HL-60/S4 (cell line): ENCODE measurements at regions not wholly inside any gene's neighbourhood (a gene's known extent, or its start where the extent isn't known, plus 50 kb on each side); places are given as distances from the start of the nearest gene placed in this dataset.
"Not testable (repeated sequence)": the region's sequence is repeated elsewhere in the genome, so short reads cannot be mapped to it uniquely, and the experiment has no call there.

ENCODE experiments used
- in situ Hi-C: fragments of 300-500 bp; cut with MboI; formaldehyde crosslinking; loops from 2 replicates; pipeline ENCODE4 v1.14.3; 2022; ENCODE audit warnings: low sequenced_read_pairs

DNA sequence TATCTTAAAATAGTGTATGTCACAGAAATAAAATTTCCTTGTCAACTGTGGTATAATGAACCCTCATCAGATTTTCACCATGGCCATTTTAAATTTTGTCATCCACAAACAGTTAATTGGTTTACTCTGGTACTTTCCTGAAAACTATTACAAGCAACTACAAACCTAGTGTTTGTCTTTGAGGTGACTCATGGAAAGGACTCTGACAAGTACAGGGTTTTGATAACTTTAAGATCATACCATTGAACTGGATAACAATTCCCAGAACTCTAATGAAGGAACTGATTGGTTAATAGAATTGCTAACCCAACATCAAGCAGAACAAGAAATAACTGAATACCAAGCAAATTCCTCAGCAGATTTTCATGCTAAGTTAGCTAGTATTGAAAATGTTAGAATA is 237.7 kb upstream of the IPO5 start:
- in situ Hi-C loops, result no loop called here

DNA sequence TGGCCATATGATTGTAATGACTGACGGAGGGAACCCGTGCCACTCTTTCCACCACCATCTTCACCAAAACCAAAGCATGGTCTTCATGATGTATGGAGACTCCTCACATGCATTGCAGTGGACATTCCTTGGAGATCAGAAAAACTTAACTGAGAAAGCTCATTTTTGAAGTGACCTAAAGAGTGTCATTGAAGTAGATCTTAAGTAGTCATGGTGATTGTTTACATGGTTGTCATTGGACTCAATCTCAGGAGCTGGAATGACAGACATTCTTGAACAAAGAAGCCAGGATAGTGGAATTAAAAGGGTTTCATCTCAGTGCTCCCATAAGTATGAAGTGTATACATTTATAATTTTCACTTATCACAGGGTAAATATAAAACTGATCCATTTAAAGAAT is 236.7 kb upstream of the IPO5 start:
- in situ Hi-C loops, result no loop called here

DNA sequence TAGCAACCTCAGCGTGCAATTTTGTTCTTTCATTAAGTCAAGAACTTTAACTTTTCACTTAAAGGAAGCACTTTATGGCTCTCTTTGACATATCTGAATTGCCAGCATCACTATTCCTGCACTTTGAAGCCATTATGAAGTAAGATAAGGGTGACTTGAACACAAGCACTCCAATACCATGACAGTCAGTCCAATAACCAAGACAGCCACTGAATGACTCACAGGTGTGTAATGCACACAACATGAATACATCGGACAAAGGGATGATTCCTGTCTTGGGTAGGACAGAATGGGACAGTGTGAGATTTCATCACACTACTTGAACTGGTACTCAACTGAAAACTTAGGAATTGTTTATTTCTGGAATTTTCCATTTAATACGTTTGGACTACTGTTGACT is 233.7 kb upstream of the IPO5 start:
- in situ Hi-C loops, result no loop called here

DNA sequence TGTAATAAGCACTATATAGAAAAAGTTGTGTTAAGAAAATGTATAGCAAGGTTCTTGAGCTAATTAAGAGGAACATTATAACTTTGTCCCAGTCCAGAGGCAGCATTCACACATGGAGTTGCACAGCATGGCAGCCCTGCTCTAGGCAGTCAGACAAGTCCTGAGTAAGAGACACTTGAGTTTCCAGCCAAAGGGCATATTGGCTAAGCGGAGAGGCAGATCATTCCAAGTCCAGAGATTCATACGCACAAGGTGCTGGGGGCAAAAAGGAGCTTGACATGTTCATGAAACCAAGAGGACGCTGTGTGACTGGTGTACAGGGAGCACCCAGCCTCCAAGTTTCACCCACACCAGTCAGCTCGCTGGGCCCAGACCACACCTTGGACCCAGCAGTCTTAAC is 232.6 kb upstream of the IPO5 start:
- in situ Hi-C loops, result no loop called here

DNA sequence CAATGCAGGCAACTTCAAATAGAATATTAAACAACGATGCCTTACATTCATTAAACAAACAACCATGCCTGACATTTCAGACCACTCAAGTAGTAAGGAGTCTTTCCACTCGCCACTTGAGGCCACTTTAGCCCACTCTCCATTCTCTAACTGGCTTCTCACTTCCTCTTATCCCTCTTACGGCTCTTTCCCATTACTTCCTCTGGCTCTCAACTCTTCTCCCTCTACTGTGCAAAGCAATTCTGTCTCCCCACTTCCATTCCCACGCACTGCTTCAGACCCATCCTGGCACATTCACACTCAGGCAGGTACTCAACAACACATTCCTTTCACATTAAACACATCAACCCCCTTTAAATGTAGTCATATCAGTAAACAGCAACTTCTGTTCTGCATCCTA is 229.8 kb upstream of the IPO5 start:
- in situ Hi-C loops, result no loop called here

DNA sequence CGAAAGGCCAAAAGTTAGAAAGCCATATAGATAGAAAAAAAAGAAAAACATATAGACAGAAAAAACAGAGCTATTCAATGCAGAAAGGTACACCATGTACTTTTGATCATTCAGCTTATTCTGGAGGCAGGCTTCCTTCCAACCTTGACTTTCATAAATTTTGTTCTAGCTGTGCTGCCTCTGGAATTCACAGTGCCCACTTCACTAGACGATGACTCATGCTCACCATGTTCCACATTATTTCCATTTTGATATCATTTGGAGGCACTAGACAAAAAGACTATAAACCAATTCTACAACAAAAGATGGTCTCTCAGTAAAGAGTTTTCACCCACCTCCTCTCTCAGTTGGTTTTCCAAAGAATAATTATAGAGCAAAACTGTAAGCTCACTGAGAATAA is 229.0 kb upstream of the IPO5 start:
- in situ Hi-C loops, result no loop called here

DNA sequence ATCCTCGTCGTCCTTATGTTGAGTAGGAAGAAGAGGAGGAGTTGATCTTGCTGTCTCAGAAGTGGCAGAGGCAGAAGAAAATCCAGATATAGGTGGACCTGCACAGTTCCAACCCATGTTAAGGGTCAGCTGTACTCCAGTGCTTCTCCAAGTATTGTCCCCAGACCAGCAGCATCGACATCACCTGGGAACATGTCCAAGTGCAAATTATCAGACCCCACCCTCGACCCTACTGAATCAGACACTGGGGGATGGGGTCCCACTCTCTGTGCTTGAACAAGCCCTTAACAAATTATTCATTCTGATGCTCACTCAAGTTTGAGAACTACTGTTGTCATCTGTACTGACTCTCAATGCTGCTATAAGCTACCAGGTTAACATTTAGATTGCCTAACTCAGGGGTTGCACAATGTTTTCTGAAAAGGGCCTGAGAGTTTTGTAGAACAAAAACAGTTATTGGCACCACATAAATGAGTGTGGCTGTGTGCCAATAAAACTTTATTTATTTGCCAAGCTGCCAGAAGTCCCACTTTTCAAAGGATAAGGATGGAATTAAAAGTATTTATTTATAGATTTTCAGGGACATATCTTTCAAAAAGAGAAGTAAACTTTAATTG is 226.7 kb upstream of the IPO5 start:
- in situ Hi-C loops, result no loop called here

DNA sequence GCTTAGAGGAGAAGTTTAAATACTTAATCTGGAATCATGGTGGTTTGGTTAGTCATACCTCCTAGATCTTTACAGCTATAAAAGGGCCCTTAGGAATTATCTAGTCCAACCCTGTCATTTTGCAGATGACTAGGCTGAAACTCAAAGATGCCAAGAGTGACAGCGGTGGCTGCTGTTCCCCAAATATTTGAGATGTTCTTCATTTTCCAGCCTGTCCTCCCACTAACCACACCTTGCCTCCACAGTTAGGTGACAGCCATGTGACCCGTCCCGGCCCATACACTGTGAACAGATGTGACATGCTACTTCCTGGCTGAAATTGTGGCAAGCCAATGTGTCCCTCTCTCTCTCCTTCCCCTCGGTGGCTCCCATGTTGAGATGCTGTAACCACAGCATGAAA is 225.5 kb upstream of the IPO5 start:
- in situ Hi-C loops, result no loop called here

DNA sequence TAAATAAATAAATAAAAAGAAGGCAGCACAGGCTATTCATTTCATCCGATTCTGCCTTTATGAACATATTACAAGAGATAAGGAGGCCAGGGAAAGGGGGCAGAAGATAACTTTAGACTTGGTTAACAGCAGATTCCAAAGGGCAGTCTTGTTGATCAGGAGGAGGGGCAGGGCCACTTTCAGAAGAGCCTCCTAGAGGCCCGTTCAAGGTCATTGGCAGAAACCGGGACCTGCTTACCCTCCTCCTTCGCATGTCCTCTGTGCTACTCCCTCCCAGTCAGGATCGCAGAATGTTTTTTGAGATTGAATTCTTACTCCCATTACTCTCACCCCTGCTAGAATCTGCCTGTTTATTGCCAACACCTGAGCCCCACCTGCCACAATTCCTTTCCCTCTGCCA is 217.0 kb upstream of the IPO5 start:
- in situ Hi-C loops, result no loop called here

DNA sequence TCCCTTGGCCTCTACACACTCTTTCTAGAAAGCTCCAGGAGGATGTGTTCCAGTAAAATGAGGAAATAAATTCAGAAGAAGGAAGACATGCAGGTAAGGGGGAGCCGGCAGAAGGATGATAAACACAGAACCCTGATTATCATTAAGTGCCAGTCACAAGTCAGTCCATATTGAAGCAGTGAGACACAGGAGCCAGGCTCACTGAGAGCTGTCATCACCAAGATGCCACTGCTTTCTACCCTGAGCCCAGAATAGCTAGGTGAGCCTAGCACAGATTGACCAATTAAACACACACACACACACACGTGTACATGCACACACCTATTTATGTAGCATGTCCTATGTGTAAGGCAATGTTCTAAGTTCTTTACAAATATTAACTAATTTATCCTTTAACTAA is 211.4 kb upstream of the IPO5 start:
- in situ Hi-C loops, result no loop called here

DNA sequence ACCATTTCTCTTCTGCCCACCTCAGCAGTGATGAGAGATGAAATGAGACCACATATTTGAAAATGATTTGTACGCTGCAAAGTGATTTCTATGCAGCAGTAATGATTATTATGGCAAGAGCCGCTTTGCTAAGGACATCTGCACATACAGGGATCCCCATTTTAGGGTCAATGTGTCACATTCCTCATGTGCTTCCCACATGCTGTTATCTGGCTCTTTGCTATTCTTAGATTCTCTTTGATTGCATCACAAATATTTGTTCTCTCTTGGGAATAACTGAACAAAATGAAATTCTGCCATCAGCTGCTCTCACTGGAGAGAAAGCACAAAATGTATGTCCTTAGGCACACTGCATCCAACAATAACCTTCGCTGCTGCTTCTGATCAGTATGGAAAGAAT is 209.5 kb upstream of the IPO5 start:
- in situ Hi-C loops, result no loop called here

DNA sequence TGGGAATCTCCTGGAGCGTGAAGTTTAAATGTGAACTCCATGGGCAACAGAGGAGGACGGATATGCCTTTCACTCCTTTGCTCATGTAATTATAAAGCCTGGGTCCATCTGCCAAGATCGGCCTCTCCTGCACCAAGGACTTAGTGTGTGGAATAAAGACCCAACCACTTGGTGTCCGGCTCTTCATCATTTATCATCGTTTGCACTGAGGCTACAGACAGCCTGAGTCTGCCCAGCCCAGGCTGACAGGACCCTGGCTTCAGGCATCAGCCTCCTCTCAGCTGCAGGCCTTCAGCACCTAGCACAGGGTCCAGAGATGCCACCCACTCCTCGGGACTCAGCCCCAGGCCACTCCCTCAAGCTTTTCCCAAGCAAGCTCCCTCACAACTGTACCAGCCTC is 206.8 kb upstream of the IPO5 start:
- in situ Hi-C loops, result no loop called here

DNA sequence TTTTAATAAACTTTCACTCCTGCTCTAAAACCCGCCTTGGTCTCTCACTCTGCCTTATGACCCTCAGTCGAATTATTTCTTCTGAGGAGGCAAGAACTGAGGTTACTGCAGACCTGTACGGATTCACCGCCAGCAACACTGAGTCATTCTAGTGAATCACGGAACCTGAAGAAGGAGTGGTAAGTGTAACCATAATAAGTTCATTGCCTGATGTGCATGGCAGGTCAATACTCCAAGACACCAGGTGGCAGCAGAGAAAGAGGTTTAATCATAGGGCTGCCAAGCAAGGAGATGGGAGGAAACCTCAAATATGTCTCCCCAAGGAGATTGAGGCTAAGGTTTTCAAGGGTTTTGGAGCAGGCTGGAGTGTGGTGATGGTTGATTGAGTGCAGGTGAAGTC is 204.3 kb upstream of the IPO5 start:
- in situ Hi-C loops, result no loop called here

DNA sequence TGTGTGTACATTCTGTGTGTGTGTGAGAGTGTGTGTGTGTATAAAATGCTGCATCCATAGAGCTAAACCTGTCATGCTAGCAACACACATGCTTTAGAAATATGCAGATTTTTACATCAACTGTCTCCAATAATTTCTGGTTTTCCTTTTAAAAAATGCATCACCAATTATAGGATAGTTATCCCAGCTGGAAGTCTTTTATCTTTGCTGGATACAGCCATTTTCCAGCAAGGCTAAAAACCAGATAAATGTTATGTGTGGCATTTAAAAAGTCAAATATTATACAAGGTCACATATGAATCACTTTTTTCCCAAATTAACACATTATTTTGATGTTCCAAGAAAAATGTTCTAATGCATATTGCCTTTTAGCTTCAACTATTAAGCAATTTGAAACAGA is 202.0 kb upstream of the IPO5 start:
- in situ Hi-C loops, result no loop called here

DNA sequence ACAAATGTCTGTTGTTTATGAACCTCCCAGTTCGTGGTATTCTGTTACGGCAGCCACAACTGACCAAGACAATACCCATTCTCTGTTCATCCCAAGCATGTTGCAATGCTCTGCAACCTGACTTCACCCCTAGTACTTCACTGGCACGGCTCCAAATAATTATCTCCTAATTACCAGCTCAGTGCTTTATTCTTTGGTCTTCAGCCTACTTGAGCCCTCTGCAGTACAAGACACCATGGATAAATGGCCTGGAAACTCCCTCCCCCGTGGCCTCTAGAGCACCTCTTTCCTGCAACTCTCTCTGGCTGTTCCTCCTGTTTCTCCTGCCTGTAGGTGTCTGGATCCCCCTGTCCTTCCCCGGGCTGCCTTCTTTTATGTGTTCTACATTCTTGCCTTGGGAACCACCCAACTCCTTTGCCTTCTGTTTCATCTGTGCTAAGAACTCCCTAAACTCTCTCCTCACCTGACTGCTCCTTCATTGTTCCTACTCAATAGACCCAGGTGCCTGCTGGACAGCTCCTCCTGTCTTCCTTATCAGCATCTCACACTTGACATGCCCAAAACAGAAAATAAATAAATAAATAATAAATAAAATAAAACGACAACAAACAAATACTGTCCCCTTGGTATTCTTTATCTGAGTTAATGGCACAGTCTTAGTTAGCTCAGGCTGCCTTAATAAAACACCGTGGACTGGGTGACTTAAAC is 200.4 kb upstream of the IPO5 start:
- in situ Hi-C loops, result no loop called here

DNA sequence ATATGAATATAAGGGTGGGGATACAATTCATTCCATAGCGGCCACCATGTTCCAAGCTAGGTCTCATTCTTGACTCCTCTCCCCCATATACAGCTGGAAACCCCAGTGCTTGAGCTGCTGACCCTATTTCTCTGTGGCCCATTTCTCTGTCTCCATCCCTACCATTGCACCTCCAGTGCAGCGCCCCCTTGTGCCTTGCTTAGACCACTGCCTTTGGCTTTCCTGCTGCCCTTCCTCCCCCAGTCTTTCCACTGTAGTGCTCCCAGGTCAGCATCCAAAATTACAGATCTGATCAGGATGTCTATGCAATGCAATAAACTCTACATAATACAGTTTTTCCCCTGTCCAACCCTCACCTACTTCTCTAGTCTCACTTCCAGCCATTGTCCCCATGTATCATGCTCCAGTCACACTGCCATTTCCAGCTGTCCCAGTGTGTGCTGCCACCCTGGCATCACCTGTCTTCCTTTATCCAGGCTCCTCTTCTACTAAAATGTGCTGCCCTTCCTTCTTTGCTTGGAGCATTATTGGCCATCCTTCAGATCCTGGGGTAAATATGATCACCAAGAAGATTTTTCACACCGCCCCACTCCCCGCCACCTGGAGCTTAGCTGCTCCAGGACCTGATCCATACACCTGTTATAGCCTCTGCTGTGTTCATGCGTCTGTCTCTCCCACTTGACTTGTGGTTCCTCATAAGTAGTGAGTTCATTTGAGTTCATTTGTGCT is 199.4 kb upstream of the IPO5 start:
- in situ Hi-C loops, result no loop called here

DNA sequence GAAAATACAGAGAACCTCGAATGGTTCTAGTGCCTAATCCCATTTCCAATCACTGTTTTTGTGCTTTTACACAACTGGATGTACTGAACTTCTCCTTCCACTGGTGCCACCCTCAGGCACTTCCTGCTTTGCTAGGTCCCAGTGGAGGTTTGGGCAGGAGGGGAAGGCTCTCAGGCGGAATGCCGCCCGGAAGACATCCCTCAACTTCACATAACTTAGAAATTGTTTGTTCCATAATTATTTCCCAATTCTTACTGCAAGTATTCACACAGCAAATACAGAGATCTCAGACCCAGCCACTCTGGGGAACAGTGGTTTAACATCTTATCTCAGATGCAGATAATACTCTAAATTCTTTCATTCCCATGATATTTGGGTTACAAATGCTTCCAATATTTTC is 195.7 kb upstream of the IPO5 start:
- in situ Hi-C loops, result no loop called here

DNA sequence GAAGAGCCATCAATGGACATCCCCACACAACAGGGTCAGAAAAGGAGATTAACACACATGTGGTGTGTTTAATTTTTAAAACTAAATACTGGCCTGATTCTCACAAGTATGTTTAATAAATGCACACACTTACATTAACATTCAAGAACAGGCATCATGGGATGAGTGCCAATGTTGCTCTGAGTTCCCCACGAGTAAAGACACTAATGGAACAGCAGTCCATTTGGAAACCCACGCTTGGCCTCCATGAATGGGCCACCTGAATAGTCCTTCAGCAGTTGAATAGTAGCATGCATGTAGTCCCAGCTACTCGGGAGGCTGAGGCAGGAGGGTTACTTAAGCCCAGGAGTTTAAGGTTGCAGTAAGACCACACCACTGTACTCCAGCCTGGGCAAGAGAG is 195.2 kb upstream of the IPO5 start:
- in situ Hi-C loops, result no loop called here

DNA sequence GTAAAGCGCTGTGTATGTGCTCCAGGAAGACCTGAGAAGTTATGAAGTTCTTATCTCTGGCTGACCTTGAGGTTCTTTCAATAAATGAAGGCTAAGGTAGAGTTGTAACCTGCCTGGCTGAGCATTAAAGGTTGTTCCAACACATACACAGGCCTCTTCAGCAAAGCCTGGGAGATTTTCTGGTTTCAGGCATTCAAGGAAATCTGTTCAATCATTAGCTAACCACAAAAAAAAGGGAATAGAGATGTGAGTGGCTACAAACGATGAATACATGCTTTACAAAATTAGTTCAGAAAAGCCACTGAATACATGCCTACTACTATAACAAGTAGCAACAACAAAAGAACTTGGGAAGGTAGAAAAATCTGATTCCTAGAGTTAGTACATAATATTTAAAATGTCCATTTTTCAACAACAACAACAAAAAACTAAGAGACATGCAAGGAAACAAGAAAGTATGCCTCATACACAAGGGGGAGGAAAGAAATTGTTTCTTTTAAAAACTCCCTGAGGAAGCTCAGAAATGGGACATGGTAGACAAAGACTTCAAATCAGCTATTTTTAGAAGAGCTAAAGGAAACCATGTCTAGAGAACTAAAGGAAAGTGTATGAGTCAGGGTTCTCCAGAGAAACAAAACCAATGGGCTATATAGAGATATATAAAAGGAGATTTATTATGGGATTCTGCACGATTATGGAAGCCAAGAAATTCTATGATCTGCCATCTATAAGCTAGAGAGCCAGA is 191.5 kb upstream of the IPO5 start:
- in situ Hi-C loops, result no loop called here

DNA sequence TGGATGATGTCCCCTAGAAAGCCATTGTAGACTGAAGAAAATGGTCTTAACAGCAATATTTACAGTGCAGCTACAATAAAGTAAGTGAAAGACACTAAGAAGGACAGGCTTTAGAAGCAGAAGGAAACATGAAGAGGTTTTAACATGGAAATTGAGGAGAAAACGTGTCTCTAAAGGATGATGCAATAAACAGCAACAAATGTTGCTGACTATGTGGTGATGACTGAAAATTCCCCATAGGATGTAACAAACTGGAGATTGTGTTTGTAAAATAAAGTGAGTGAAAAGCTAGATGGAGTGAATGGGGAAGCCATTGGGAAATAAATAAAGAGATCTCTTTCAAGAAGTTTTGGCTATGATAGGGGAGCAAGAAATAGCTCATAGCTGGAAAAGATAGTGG is 186.7 kb upstream of the IPO5 start:
- in situ Hi-C loops, result no loop called here

DNA sequence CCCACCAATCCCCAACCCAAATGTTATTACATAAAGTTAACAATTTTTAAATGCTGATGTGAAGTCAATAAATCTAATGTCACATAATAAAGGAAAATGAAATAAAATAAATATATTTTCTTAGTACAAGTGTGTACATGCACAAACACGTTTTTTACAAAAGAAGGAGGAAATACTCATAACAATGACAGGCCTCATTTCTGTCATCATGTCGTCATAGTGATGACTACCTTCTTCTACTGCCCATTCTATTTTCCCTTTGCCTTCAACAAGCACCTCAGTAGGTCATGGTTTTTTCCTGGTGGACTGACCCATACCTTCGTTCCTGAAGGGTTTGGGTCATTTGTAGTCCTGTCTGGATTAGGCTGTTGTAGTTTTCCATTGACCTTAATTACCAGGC is 185.3 kb upstream of the IPO5 start:
- in situ Hi-C loops, result no loop called here

DNA sequence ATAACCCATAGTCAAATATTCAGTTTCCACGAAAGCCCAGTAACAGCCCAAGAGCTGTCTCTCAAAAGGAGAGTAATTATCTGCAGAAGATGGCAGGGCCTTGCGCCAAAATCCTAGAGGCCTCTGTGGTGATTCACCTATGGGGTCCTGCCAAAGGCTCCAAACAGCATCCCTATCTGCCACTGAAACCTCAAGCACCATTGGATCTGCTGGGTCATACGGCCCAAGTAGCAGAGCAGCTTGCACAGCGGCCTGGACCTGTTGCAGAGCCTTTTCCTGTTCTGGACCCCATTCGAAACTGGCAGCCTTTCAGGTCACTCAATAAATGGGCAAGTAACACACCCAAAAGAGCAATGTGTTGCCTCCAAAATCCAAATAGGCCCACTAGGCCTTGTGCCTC is 183.2 kb upstream of the IPO5 start:
- in situ Hi-C loops, result not testable (repeated sequence)
